ENCODE measurements at regions not wholly inside any gene's neighbourhood (a gene's known extent, or its start where the extent isn't known, plus 50 kb on each side); places are given as distances from the start of the nearest gene placed in this dataset.

GRCh38 chr3:83649692-83650091 is 1309.1 kb upstream of the CADM2 start:
- Histone ChIP-seq H2AFZ (ENCODE audit: low read length) (no peak overlapping the region), H3K36me3 (ENCODE audit: insufficient read depth, low read length) (no peaks in the 10 kb centered on the region), H3K9ac (ENCODE audit: low read depth, low read length, poor library complexity, severe bottlenecking) (no peak overlapping the region), H3K4me1 (ENCODE audit: insufficient read depth, low read length, poor library complexity, severe bottlenecking) (no peaks in the 10 kb centered on the region), H3K4me2 (ENCODE audit: low read depth, low read length, poor library complexity, severe bottlenecking) (no peak overlapping the region), H3F3A (ENCODE audit: low read depth) (no peaks in the 10 kb centered on the region), H3K9me2 (replicated peaks; ENCODE audit: low read depth, low read length) (no peaks in the 10 kb centered on the region), H3K9me3 (ENCODE audit: insufficient read depth, low read depth, low read length) (no peaks in the 10 kb centered on the region), H3K4me3 (ENCODE audit: low read length, poor library complexity, severe bottlenecking) (no peak overlapping the region), H3K27me3 (ENCODE audit: insufficient read depth, low read length, poor library complexity, severe bottlenecking) (no peaks in the 10 kb centered on the region), H4K20me1 (ENCODE audit: insufficient read depth, low read length, poor library complexity, severe bottlenecking) (no peaks in the 10 kb centered on the region), H3K79me2 (ENCODE audit: insufficient read depth, low read length) (no peaks in the 10 kb centered on the region)
- no peak for TF ChIP-seq EZH2phosphoT487 (IDR thresholded peaks at IDR 0.05; ENCODE audit: borderline replicate concordance)
- TF ChIP-seq, protein P1, sequence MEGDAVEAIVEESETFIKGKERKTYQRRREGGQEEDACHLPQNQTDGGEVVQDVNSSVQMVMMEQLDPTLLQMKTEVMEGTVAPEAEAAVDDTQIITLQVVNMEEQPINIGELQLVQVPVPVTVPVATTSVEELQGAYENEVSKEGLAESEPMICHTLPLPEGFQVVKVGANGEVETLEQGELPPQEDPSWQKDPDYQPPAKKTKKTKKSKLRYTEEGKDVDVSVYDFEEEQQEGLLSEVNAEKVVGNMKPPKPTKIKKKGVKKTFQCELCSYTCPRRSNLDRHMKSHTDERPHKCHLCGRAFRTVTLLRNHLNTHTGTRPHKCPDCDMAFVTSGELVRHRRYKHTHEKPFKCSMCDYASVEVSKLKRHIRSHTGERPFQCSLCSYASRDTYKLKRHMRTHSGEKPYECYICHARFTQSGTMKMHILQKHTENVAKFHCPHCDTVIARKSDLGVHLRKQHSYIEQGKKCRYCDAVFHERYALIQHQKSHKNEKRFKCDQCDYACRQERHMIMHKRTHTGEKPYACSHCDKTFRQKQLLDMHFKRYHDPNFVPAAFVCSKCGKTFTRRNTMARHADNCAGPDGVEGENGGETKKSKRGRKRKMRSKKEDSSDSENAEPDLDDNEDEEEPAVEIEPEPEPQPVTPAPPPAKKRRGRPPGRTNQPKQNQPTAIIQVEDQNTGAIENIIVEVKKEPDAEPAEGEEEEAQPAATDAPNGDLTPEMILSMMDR (conservative IDR thresholded peaks at IDR 0.05; ENCODE audit: low read length) = no peak

DNA sequence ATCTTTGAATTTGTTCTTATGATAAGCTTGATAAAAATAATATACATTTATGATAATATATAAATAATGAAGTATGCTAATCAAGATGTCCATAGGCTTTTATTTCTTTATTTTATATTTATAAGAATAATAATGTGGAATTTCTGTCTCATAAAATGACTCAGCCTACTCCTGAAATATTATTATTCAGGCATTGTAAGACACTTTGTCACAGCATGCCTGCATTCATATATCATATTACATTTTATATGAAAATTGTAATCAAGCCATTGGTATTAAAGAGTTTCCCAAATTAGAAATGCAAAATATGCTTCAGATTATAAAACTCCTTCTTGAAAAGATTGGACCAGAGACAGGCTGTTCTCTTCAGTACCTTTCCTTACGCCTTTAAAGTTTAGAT is 1303.7 kb upstream of the CADM2 start:
- Histone ChIP-seq H3K36me3 (ENCODE audit: insufficient read depth, low read length) (no peaks in the 10 kb centered on the region), H3K79me2 (ENCODE audit: insufficient read depth, low read length) (no peaks in the 10 kb centered on the region), H3K9ac (ENCODE audit: low read depth, low read length, poor library complexity, severe bottlenecking) (no peak overlapping the region), H3K4me1 (ENCODE audit: insufficient read depth, low read length, poor library complexity, severe bottlenecking) (no peaks in the 10 kb centered on the region), H3K4me2 (ENCODE audit: low read depth, low read length, poor library complexity, severe bottlenecking) (no peak overlapping the region), H3K9me2 (replicated peaks; ENCODE audit: low read depth, low read length) (no peaks in the 10 kb centered on the region), H4K20me1 (ENCODE audit: insufficient read depth, low read length, poor library complexity, severe bottlenecking) (no peaks in the 10 kb centered on the region), H3F3A (ENCODE audit: low read depth) (no peaks in the 10 kb centered on the region), H3K4me3 (ENCODE audit: low read length, poor library complexity, severe bottlenecking) (no peak overlapping the region), H3K9me3 (ENCODE audit: insufficient read depth, low read depth, low read length) (no peaks in the 10 kb centered on the region), H3K27me3 (ENCODE audit: insufficient read depth, low read length, poor library complexity, severe bottlenecking) (no peaks in the 10 kb centered on the region), H2AFZ (ENCODE audit: low read length) (no peak overlapping the region)
- TF ChIP-seq, protein P1 (conservative IDR thresholded peaks at IDR 0.05; ENCODE audit: low read length) = no peak
- TF ChIP-seq EZH2phosphoT487 (IDR thresholded peaks at IDR 0.05; ENCODE audit: borderline replicate concordance) = no peak

GRCh38 chr3:83662381-83662960 is 1296.3 kb upstream of the CADM2 start:
- Histone ChIP-seq H3K27me3 (ENCODE audit: insufficient read depth, low read length, poor library complexity, severe bottlenecking) (no peaks in the 10 kb centered on the region), H3K36me3 (ENCODE audit: insufficient read depth, low read length) (no peaks in the 10 kb centered on the region), H3K4me3 (ENCODE audit: low read length, poor library complexity, severe bottlenecking) (no peak overlapping the region), H3K79me2 (ENCODE audit: insufficient read depth, low read length) (no peaks in the 10 kb centered on the region), H3K9ac (ENCODE audit: low read depth, low read length, poor library complexity, severe bottlenecking) (no peak overlapping the region), H2AFZ (ENCODE audit: low read length) (no peak overlapping the region), H4K20me1 (ENCODE audit: insufficient read depth, low read length, poor library complexity, severe bottlenecking) (no peaks in the 10 kb centered on the region), H3F3A (ENCODE audit: low read depth) (no peaks in the 10 kb centered on the region), H3K9me3 (ENCODE audit: insufficient read depth, low read depth, low read length) (no peaks in the 10 kb centered on the region), H3K9me2 (replicated peaks; ENCODE audit: low read depth, low read length) (no peaks in the 10 kb centered on the region), H3K4me1 (ENCODE audit: insufficient read depth, low read length, poor library complexity, severe bottlenecking) (no peaks in the 10 kb centered on the region), H3K4me2 (ENCODE audit: low read depth, low read length, poor library complexity, severe bottlenecking) (no peak overlapping the region)
- no peak for TF ChIP-seq EZH2phosphoT487 (IDR thresholded peaks at IDR 0.05; ENCODE audit: borderline replicate concordance)
- TF ChIP-seq, protein P1 (conservative IDR thresholded peaks at IDR 0.05; ENCODE audit: low read length) = no peak
